ENCODE measurements at regions not wholly inside any gene's neighbourhood (a gene's known extent, or its start where the extent isn't known, plus 50 kb on each side); places are given as distances from the start of the nearest gene placed in this dataset.
"Not testable (repeated sequence)": the region's sequence is repeated elsewhere in the genome, so short reads cannot be mapped to it uniquely, and the experiment has no call there.

- DNase-seq, result no peak
These were observed 1043.5 kb upstream of the ALCAM start for GRCh38 chr3:104323226-104323625.

GRCh38 chr3:104347291-104347690 lies 1019.4 kb upstream of the ALCAM start:
- no peak for DNase-seq

GRCh38 chr3:104349836-104350235 lies 1016.9 kb upstream of the ALCAM start:
- no peak for DNase-seq

GRCh38 chr3:104353951-104354350 lies 1012.8 kb upstream of the ALCAM start:
- DNase-seq, result no peak

- no peak for DNase-seq
These were observed 1007.2 kb upstream of the ALCAM start for GRCh38 chr3:104359546-104359945.

- DNase-seq, result no peak
These were observed 1006.7 kb upstream of the ALCAM start for GRCh38 chr3:104360038-104360437.

- not testable (repeated sequence) for DNase-seq
These were observed 1005.0 kb upstream of the ALCAM start for GRCh38 chr3:104361748-104362147.

- DNase-seq, result no peak
These were observed 1004.4 kb upstream of the ALCAM start for GRCh38 chr3:104362319-104362718.

- no peak for DNase-seq
These were observed 999.7 kb upstream of the ALCAM start for GRCh38 chr3:104367000-104367399.

GRCh38 chr3:104368760-104369159 lies 997.9 kb upstream of the ALCAM start:
- DNase-seq, result no peak

- no peak for DNase-seq
These were observed 981.3 kb upstream of the ALCAM start for GRCh38 chr3:104385421-104385820.

GRCh38 chr3:104388619-104389018 lies 978.1 kb upstream of the ALCAM start:
- no peak for DNase-seq

- DNase-seq, result no peak
These were observed 974.4 kb upstream of the ALCAM start for GRCh38 chr3:104392327-104392726.

GRCh38 chr3:104396974-104397669 lies 969.6 kb upstream of the ALCAM start:
- DNase-seq, result no peak

- DNase-seq, result no peak
These were observed 969.0 kb upstream of the ALCAM start for GRCh38 chr3:104397713-104398112.

GRCh38 chr3:104402902-104403301 lies 963.8 kb upstream of the ALCAM start:
- no peak for DNase-seq

GRCh38 chr3:104411757-104412156 lies 955.0 kb upstream of the ALCAM start:
- no peak for DNase-seq

- no peak for DNase-seq
These were observed 953.8 kb upstream of the ALCAM start for GRCh38 chr3:104412608-104413580.

- DNase-seq, result no peak
These were observed 938.3 kb upstream of the ALCAM start for GRCh38 chr3:104428337-104428925.

GRCh38 chr3:104429727-104430126 lies 937.0 kb upstream of the ALCAM start:
- no peak for DNase-seq

GRCh38 chr3:104436506-104436905 lies 930.2 kb upstream of the ALCAM start:
- no peak for DNase-seq

GRCh38 chr3:104437131-104437750 lies 929.5 kb upstream of the ALCAM start:
- DNase-seq, result no peak

- no peak for DNase-seq
These were observed 928.8 kb upstream of the ALCAM start for GRCh38 chr3:104437891-104438290.
